HCT116 (cell line): ENCODE measurements at regions not wholly inside any gene's neighbourhood (a gene's known extent, or its start where the extent isn't known, plus 50 kb on each side); places are given as distances from the start of the nearest gene placed in this dataset.

Experiments
- ATAC-seq: fragments of 200-7000 bp; cut with Tn5 transposase; 2 replicates; pipeline ENCODE4 v1.9.1; 2020; ENCODE audit warnings: mild to moderate bottlenecking, moderate library complexity
- BruUV-seq: library from RNA; stranded (reverse); fragments of 400-500 nt; replicated peaks from 2 replicates; lab custom pipeline; 2021; lab: Mats Ljungman, UMichigan
- CTCF ChIA-PET: fragments of 300-600 bp; sonication (Branson Sonifier 250); formaldehyde crosslinking; loops from one replicate; lab custom pipeline; 2021; ENCODE audit warnings: antibody characterized with exemption; lab: Charles Lee
- POLR2A ChIA-PET: fragments of 300-600, 350-600 bp; sonication (Branson Sonifier 250); formaldehyde crosslinking; loops from one replicate; lab custom pipeline; 2021; ENCODE audit warnings: antibody characterized with exemption; lab: Charles Lee
- RAD21 ChIA-PET, 2 experiments: fragments of 300-600 bp; sonication (Branson Sonifier 250); formaldehyde crosslinking; loops; one replicate each; lab custom pipeline; 2023; ENCODE audit warnings: low total read pairs in 2 of 2; ENCODE audit not compliant: uncharacterized antibody in 2 of 2, unreplicated experiment in 2 of 2, low non-redundant PET in 1 of 2; lab: Charles Lee
- DNase-seq: peaks from one replicate; pipeline ENCODE4 v3.0.0-alpha.2; 2010; ENCODE audit warnings: low read depth, low spot score
- H2AFZ ChIP-seq: fragments of 200-600 bp; shearing (Covaris generic), sonication (generic); 2 replicates; pipeline ENCODE4 v1.6.1; 2017; ENCODE audit warnings: low read depth, mixed run types, mixed read lengths, antibody characterized with exemption, low read length; ENCODE audit not compliant: poor library complexity, severe bottlenecking
- H3K27ac ChIP-seq: 2 replicates; pipeline ENCODE4 v1.5.1; 2012; ENCODE audit warnings: low read depth, low read length
- H3K27me3 ChIP-seq: fragments of 200-600 bp; sonication (generic); 2 replicates; pipeline ENCODE4 v1.6.1; 2016; ENCODE audit warnings: mixed run types, low read length, mixed read lengths; ENCODE audit not compliant: insufficient read depth
- H3K36me3 ChIP-seq, 2 experiments: fragments of 200-500 bp in 1 of 2; fragments of 200-600 bp in 1 of 2; sonication (Bioruptor generic) in 1 of 2; sonication (generic) in 1 of 2; 2 replicates each; pipeline versions ENCODE4 v1.5.1 to v1.6.1; 2014 to 2016; ENCODE audit warnings: low read length in 2 of 2, inconsistent platforms in 1 of 2, mixed read lengths in 1 of 2, mixed run types in 1 of 2; ENCODE audit not compliant: insufficient read depth in 2 of 2, control insufficient read depth in 1 of 2
- H3K4me1 ChIP-seq, 2 experiments: fragments of 200-600 bp in 1 of 2; sonication (generic) in 1 of 2; 2 replicates each; pipeline versions ENCODE4 v1.5.1 to v1.6.1; 2012 to 2017; ENCODE audit warnings: low read length in 2 of 2, inconsistent platforms in 1 of 2, mild to moderate bottlenecking in 1 of 2, mixed read lengths in 1 of 2, mixed run types in 1 of 2, moderate library complexity in 1 of 2; ENCODE audit not compliant: insufficient read depth in 2 of 2, control insufficient read depth in 1 of 2
- H3K4me2 ChIP-seq: fragments of 200-600 bp; sonication (generic); 2 replicates; pipeline ENCODE4 v1.6.1; 2017; ENCODE audit warnings: mixed run types, low read length, mixed read lengths
- H3K4me3 ChIP-seq, 2 experiments: fragments of 200-600 bp in 1 of 2; sonication (generic) in 1 of 2; replicated peaks in 1 of 2; 2 replicates each; pipeline ENCODE4 v1.5.1; 2011 to 2016; ENCODE audit warnings: low read length in 2 of 2, control low read depth in 1 of 2, low read depth in 1 of 2, mild to moderate bottlenecking in 1 of 2, mixed read lengths in 1 of 2, mixed run types in 1 of 2
- H3K79me2 ChIP-seq: fragments of 200-600 bp; sonication (generic); 2 replicates; pipeline ENCODE4 v1.6.1; 2017; ENCODE audit warnings: mild to moderate bottlenecking, mixed run types, low read length, moderate library complexity, mixed read lengths; ENCODE audit not compliant: insufficient read depth
- H3K9ac ChIP-seq: fragments of 200-600 bp; sonication (generic); 2 replicates; pipeline ENCODE4 v1.6.1; 2016; ENCODE audit warnings: low read length, mixed read lengths
- H3K9me2 ChIP-seq: fragments of 200-600 bp; sonication (generic), shearing (Covaris generic); 2 replicates; pipeline ENCODE4 v1.6.1; 2017; ENCODE audit warnings: mixed run types, mild to moderate bottlenecking, moderate library complexity; ENCODE audit not compliant: insufficient read depth
- H3K9me3 ChIP-seq, 2 experiments: fragments of 200-500 bp in 1 of 2; fragments of 200-600 bp in 1 of 2; sonication (Bioruptor generic) in 1 of 2; sonication (generic) in 1 of 2; 2 replicates each; pipeline ENCODE4 v1.6.1; 2014 to 2017; ENCODE audit warnings: low read length in 2 of 2, mixed read lengths in 2 of 2, inconsistent platforms in 1 of 2, low read depth in 1 of 2, mild to moderate bottlenecking in 1 of 2, mixed run types in 1 of 2, moderate library complexity in 1 of 2; ENCODE audit not compliant: control insufficient read depth in 1 of 2, insufficient read depth in 1 of 2
- H4K20me1 ChIP-seq: fragments of 200-600 bp; sonication (generic), shearing (Covaris generic); 2 replicates; pipeline ENCODE4 v1.6.1; 2017; ENCODE audit warnings: mixed run types, mild to moderate bottlenecking, moderate library complexity; ENCODE audit not compliant: insufficient read depth
- CBX3 ChIP-seq: IDR thresholded peaks from 2 replicates; pipeline ENCODE4 v1.6.1; 2012; ENCODE audit warnings: low read depth
- ELF1 ChIP-seq: IDR thresholded peaks from 2 replicates; pipeline ENCODE4 v1.6.1; 2012; ENCODE audit warnings: low read depth, borderline replicate concordance
- EZH2 ChIP-seq: fragments of 200-600 bp; sonication (generic); IDR thresholded peaks from 2 replicates; pipeline ENCODE4 v1.6.1; 2017; ENCODE audit warnings: antibody characterized with exemption, mixed run types
- POLR2AphosphoS5 ChIP-seq: IDR thresholded peaks from 2 replicates; pipeline ENCODE4 v1.6.1; 2011; ENCODE audit warnings: mild to moderate bottlenecking, low read depth, low read length, moderate library complexity
- RAD21 ChIP-seq: IDR thresholded peaks from 2 replicates; pipeline ENCODE4 v1.6.1; 2012; ENCODE audit warnings: low read depth, mild to moderate bottlenecking
- SP1 ChIP-seq: IDR thresholded peaks from 2 replicates; pipeline ENCODE4 v1.6.1; 2012; ENCODE audit warnings: low read depth
- ZFX ChIP-seq: fragments of 450-650 bp; IDR thresholded peaks from 2 replicates; pipeline ENCODE4 v1.6.1; 2017
- ZNF274 ChIP-seq: fragments of 200-500 bp; sonication (Bioruptor generic); IDR thresholded peaks from 2 replicates; pipeline ENCODE4 v1.6.1; 2014; ENCODE audit warnings: mild to moderate bottlenecking, low read depth, low read length, inconsistent platforms
- intact Hi-C: fragments of 100-400 bp; cut with micrococcal nuclease; formaldehyde crosslinking; loops from 2 replicates; pipeline ENCODE4 v1.10.0; 2022
- TF ChIP-seq, protein P1 (sequence below): IDR thresholded peaks from 2 replicates; pipeline ENCODE4 v1.6.1; 2012; ENCODE audit warnings: low read depth
- TF ChIP-seq, protein P2 (sequence below): IDR thresholded peaks from 2 replicates; pipeline ENCODE4 v1.6.1; 2012

DNA sequence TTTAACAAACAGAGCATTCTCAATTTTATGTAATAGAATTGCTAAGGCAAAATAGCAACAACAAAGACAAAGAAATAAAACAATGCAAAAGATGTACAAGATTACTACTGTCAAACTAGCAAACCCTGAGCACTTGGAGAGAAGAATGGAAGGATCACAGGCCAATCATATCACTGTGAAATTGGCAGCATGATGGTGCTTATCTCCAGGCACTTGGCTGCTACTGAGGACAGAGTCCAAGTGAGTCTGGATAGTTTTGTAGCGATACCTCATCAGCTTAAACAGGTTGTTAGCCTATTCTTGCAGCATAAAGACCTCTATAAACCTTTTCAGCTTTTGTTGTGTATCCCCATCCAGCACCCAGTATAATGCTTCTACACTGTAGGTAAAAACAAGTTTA is 117.7 kb downstream of the C4orf33 start:
- H3K36me3 ChIP-seq: no peaks in the 10 kb centered on the region
- intact Hi-C loops: no loop called here
- ChIA-PET POLR2A (no interaction called here), CTCF (no interaction called here), RAD21 (no interaction called here)
- no peaks in the 10 kb centered on the region for H3K9me3 ChIP-seq
- no TSS peak for BruUV-seq
- no peaks in the 10 kb centered on the region for H3K4me1 ChIP-seq
- H2AFZ ChIP-seq: no peak overlapping the region
- no peak overlapping the region for H3K9ac ChIP-seq
- DNase-seq (no peak), ATAC-seq (no peak)
- no peak overlapping the region for H3K4me3 ChIP-seq
- TF ChIP-seq, protein P1, sequence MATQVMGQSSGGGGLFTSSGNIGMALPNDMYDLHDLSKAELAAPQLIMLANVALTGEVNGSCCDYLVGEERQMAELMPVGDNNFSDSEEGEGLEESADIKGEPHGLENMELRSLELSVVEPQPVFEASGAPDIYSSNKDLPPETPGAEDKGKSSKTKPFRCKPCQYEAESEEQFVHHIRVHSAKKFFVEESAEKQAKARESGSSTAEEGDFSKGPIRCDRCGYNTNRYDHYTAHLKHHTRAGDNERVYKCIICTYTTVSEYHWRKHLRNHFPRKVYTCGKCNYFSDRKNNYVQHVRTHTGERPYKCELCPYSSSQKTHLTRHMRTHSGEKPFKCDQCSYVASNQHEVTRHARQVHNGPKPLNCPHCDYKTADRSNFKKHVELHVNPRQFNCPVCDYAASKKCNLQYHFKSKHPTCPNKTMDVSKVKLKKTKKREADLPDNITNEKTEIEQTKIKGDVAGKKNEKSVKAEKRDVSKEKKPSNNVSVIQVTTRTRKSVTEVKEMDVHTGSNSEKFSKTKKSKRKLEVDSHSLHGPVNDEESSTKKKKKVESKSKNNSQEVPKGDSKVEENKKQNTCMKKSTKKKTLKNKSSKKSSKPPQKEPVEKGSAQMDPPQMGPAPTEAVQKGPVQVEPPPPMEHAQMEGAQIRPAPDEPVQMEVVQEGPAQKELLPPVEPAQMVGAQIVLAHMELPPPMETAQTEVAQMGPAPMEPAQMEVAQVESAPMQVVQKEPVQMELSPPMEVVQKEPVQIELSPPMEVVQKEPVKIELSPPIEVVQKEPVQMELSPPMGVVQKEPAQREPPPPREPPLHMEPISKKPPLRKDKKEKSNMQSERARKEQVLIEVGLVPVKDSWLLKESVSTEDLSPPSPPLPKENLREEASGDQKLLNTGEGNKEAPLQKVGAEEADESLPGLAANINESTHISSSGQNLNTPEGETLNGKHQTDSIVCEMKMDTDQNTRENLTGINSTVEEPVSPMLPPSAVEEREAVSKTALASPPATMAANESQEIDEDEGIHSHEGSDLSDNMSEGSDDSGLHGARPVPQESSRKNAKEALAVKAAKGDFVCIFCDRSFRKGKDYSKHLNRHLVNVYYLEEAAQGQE: no peak
- TF ChIP-seq RAD21 (no peak), POLR2AphosphoS5 (no peak), EZH2 (no peak), ZFX (no peak), ZNF274 (no peak), CBX3 (no peak), ELF1 (no peak), SP1 (no peak)
- TF ChIP-seq, protein P2, sequence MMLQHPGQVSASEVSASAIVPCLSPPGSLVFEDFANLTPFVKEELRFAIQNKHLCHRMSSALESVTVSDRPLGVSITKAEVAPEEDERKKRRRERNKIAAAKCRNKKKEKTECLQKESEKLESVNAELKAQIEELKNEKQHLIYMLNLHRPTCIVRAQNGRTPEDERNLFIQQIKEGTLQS: no peak
- no peaks in the 10 kb centered on the region for H3K9me2 ChIP-seq
- no peaks in the 10 kb centered on the region for H3K27me3 ChIP-seq
- no peaks in the 10 kb centered on the region for H4K20me1 ChIP-seq
- no peak overlapping the region for H3K27ac ChIP-seq
- no peaks in the 10 kb centered on the region for H3K79me2 ChIP-seq
- no peak overlapping the region for H3K4me2 ChIP-seq
